NCI-H2107 treated with DMSO at 0.1 percent for 48 hours (cell line): ENCODE measurements at regions not wholly inside any gene's neighbourhood (a gene's known extent, or its start where the extent isn't known, plus 50 kb on each side); places are given as distances from the start of the nearest gene placed in this dataset.

ENCODE experiments used
- DNase-seq: peaks from one replicate; lab custom pipeline; 2025; ENCODE audit not compliant: unreplicated experiment; lab: John Stamatoyannopoulos, UW

GRCh38 chr3:30259730-30260129 is 346.7 kb upstream of the TGFBR2 start:
- no peak for DNase-seq

- DNase-seq: no peak
Observed at GRCh38 chr3:30260762-30261161, 345.6 kb upstream of the TGFBR2 start.

- no peak for DNase-seq
Observed at GRCh38 chr3:30263238-30263924, 343.0 kb upstream of the TGFBR2 start.

- no peak for DNase-seq
Observed at GRCh38 chr3:30263925-30264313, 342.5 kb upstream of the TGFBR2 start.

- DNase-seq: no peak
Observed at GRCh38 chr3:30266524-30266923, 339.9 kb upstream of the TGFBR2 start.

GRCh38 chr3:30268288-30268687 is 338.1 kb upstream of the TGFBR2 start:
- no peak for DNase-seq

- DNase-seq: no peak
Observed at GRCh38 chr3:30269751-30270445, 336.5 kb upstream of the TGFBR2 start.

GRCh38 chr3:30271781-30272180 is 334.6 kb upstream of the TGFBR2 start:
- DNase-seq: no peak

- DNase-seq: no peak
Observed at GRCh38 chr3:30273304-30274072, 332.9 kb upstream of the TGFBR2 start.

GRCh38 chr3:30277494-30277893 is 328.9 kb upstream of the TGFBR2 start:
- DNase-seq: no peak

- DNase-seq: no peak
Observed at GRCh38 chr3:30281526-30281925, 324.9 kb upstream of the TGFBR2 start.

- no peak for DNase-seq
Observed at GRCh38 chr3:30282154-30282696, 324.2 kb upstream of the TGFBR2 start.

- DNase-seq: no peak
Observed at GRCh38 chr3:30285188-30286006, 321.0 kb upstream of the TGFBR2 start.

GRCh38 chr3:30286007-30286669 is 320.3 kb upstream of the TGFBR2 start:
- DNase-seq: peak; percentile 1

GRCh38 chr3:30286811-30287210 is 319.6 kb upstream of the TGFBR2 start:
- no peak for DNase-seq

GRCh38 chr3:30288830-30289229 is 317.6 kb upstream of the TGFBR2 start:
- no peak for DNase-seq

- no peak for DNase-seq
Observed at GRCh38 chr3:30289324-30289723, 317.1 kb upstream of the TGFBR2 start.

- no peak for DNase-seq
Observed at GRCh38 chr3:30289766-30290165, 316.6 kb upstream of the TGFBR2 start.

- no peak for DNase-seq
Observed at GRCh38 chr3:30290479-30290878, 315.9 kb upstream of the TGFBR2 start.

GRCh38 chr3:30292192-30292893 is 314.1 kb upstream of the TGFBR2 start:
- no peak for DNase-seq
